SK-MEL-5 (cell line): ENCODE measurements at regions not wholly inside any gene's neighbourhood (a gene's known extent, or its start where the extent isn't known, plus 50 kb on each side); places are given as distances from the start of the nearest gene placed in this dataset.
"Not testable (repeated sequence)": the region's sequence is repeated elsewhere in the genome, so short reads cannot be mapped to it uniquely, and the experiment has no call there.

ENCODE experiments used
- DNase-seq: peaks from one replicate; pipeline ENCODE4 v3.0.0-alpha.2; 2016; ENCODE audit warnings: low read depth, low spot score
- in situ Hi-C: cut with HindIII; loops from 2 replicates; pipeline ENCODE4 v1.10.0; 2016; ENCODE audit warnings: low sequenced_read_pairs, high pct_unique_total_duplicates, low pct_unique_long_range_greater_than_20kb

DNA sequence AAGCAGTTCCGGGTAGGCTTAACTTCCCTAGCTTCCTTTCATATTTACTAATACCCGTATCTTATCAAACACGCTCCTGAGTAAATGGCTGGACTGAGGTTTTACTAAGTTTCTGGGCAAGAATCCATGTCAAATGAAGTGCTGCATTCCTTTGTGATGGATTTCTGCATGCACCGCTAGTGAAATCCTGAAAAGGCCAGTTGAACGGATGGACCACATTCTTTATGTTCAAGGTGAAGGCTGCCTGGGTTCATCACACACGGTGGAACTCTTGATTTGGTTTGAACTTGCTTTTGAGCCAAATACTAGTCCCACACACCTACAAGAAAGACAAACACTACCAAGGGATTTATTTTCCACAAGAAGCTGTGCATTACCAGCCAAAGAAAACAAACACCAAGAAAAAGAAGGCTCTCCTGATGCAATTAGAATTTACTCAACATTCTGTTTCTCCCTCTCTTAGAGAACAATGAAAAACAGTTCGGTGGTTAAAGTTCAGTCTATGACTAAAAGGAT, 255.0 kb upstream of the SEMA3C start:
- no peak for DNase-seq
- in situ Hi-C loops = no loop called here

DNA sequence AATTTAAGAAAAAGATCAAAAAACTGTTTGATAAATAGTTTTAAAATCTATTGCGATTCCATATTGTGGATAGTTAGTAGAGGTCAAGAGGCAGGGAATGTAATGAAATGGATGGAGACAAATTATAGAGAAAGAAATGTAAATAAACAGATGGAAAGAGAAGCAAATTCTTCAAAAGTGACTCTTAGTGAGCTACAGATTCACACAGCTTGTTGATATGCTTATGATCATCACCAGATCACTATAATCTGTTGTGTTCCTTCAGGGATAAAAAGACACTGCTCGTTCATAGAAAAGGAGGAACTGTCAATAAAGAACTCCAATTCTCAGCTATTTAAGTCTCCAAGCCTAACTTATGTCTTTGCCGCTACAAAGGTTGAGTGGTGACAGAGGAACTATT, 251.4 kb upstream of the SEMA3C start:
- no peak for DNase-seq
- in situ Hi-C loops = no loop called here

DNA sequence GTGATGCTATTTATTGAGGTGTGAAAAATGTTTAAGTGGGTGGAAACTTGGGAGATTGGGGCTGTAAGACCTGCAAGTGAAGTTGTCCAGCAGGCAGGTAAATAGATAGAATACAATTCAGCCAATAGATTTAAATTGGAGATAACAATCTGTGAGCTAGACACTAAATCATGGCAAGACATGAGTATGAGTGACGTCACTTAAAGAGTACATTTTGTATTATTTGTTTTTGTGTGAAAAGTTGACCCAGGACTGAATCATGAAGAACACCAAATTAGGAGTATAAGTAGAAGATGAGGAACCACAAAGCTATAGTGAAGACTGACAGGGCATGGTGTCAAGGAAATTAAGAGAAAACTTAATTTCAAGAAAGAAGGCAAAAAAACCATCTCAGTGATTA, 249.1 kb upstream of the SEMA3C start:
- in situ Hi-C loops = no loop called here
- DNase-seq = no peak

DNA sequence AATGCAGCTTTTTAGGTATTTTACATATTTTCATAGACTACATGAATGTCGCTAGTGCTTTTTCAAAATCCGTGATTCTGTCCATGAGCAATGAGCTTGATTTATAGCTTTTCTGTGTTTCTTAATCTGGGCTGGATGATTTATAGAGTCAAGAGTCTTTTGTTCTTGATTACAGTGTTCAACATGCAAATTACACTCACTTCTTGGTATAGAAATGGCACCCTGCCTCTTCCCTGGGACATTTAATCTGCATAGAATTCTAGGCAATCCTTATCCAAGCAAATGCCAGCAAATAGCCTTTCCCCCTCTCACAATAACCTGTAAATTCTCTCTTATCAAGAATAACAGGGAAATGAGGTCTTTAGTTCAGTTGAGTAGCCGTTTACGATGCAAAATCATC, 246.2 kb upstream of the SEMA3C start:
- in situ Hi-C loops = no loop called here
- no peak for DNase-seq

DNA sequence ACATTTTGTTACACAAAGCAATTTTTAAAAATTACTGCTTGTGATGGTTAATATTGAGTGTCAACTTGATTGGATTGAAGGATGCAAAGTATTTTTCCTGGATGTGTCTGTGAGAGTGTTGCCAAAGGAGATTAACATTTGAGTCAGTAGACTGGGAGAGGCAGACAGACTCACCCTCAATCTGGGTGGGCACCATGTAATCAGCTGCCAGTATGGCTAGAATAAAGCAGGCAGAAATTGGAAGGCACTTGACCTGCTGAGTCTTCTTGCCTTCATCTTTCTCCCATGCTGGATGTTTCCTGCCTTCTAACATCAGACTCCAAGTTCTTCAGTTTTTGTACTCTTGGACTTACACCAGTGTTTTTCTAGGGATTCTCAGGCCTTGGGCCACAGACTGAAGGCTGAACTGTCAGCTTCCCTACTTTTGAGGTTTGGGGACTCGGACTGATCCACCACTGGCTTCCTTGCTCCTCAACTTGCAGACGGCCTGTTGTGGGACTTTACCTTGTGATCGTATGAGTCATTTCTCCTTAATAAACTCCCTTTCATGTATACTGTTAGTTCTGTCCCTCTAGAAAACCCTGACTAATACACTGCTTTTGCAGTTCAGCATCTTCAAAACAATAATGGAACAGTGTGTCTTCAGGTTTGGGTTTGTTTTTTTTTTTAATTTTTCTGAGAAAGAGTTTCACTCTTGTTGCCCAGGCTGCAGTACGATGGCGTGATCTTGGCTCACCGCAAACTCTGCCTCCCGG, 244.1 kb upstream of the SEMA3C start:
- peak; percentile 45 for DNase-seq
- in situ Hi-C loops = no loop called here

DNA sequence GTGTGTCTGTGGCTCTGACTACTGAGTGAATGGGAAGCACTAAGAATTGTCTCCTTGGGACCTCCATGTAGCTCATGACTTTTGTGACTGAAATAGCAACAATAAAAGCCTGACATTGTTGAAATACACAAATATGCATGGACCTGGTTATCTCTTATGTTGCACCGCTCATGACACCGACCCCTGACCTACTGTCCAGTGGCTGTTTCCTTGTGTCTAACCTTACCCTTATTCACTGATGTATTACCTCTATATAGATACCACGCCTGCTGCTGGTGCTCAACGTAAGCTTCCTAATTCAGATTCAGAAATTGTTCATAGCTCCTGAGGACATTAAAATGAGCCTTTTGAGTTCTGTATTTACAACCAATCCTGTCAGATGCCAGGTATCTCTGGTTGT, 243.4 kb upstream of the SEMA3C start:
- in situ Hi-C loops = no loop called here

DNA sequence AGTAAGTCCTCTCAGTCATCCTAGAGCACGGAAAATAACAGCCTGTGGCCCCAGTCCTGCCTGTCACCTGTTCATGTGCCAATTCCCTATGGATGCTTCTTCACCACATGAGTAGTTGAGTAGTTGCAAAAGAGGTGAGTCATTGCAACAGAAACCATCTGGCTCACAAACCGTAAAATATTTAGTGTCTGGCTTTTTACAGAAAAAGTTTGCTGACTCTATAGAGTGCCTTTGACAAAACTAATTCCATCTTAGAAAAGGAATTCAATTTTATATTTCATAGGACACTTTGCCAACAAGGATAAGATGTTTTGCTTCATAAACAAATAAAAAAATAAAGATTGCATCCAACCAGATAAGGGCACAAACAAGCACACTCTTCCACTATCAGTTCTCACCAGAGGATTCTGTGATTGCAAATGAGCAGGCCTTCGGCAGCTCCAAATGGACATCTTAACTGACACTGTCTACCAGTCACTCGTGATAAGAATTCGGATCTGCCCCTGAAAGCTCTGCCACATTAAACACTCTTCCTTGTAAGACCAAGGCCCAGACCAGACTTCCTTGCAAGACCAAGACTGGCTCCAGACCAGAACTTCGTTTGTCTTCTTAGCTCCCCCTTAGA, 242.7 kb upstream of the SEMA3C start:
- in situ Hi-C loops = no loop called here
- DNase-seq = no peak

More for the DNA sequence above, 243.4 kb upstream of the SEMA3C start:
- no peak for DNase-seq

DNA sequence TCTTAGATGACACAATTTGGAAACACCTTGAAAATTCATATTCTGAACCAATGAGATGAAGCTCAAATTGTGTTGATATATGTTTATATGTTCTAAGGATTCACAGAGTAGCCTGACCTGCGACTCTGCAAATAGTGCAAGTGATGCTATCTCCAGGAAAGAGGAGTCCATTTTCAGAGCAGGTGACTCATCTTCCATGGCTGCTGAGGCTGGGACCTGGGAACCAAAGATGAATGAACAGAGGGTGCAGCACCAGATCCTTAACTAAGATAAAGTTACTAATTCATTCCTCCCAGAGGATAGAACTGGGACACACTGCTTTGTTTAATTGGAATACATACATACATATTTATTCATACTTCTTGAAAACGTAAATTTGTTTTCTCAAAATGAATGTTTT, 240.6 kb upstream of the SEMA3C start:
- DNase-seq = no peak

DNA sequence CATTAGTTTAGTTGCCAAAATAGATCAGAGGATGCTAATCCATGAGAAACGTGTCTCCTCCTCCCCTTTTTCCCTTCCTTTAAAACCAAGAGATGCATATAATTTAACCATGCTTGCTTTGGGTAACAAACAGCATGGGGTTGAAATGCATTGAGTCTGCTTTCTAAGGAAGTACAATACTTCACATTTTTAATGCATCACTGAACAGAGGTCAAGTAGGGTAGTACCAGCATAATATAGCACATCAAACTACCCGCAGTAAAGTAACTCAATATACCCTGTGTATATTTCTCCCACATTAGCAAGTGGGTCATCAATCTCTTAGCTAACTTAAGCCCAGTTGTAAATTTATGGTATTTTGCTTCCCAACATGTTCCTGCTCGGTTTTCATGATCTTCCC, 239.3 kb upstream of the SEMA3C start:
- in situ Hi-C loops = no loop called here
- DNase-seq = no peak

More for the DNA sequence above, 240.6 kb upstream of the SEMA3C start:
- in situ Hi-C loops = no loop called here

DNA sequence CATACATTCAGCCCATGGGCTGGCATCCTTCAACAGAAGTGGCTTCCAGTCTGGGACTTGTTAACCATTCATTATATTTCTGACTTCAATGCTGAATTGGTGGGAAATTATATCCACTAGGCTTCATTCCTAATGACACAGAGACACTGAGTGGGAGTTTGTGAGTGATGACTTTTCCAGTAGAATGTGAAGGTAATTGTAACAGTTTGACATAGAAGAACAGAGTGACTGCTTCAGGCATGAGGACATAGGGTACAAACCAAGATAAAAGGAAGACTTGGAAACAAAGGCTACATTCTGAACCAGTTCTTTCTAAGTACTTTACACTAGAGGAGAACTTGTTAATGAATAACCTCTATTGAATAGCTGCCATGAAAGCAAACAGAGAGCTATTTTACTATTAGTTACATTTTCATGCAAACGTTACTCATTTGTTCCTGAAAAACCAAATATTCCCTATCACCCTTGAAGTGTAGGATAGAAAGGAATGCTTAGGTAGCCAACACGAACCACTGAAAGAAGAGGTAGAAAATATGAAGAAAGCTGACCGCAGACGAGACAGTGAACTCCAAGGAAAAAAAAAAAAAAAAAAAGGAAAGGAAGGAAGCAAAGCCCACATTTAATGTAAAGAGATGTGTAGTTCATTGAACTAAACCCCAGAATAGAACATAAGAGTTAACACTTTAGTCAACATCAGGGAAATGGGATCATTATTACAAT, 237.0 kb upstream of the SEMA3C start:
- peak; percentile 98 for DNase-seq
- in situ Hi-C loops = no loop called here

DNA sequence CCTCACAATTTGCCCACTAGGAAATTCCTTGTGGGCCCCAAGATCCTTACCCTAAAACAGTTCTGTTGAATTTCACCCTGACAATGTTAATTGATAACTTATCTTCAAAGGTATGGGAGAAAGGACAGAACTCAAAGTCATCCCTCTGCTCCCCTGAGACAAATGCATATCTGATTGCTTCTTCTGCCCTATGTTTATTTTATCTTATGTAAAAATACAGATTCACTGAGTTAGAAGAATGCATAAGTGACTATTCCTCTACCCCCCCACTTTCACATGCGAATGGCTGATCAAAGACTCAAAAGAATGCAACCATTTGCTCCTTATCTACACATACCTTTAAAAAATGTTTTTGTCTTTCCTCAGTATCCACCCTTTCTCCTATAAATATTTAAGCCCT, 235.7 kb upstream of the SEMA3C start:
- no peak for DNase-seq
- in situ Hi-C loops = no loop called here

DNA sequence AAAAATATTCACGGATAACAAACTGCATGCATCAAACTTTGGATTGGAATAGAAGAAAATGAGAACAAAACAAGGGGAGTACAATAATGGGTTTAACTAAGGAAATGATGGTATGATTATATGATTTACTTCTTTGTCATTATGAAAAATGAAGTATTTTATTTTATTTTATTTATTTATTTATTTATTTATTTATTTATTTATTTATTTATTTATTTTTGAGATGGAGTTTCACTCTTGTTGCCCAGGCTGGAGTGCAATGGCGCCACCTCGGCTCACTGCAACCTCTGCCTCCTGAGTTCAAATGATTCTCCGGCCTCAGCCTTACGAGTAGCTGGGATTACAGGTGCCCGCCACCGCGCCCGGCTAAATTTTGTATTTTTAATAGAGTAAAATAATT, 234.1 kb upstream of the SEMA3C start:
- DNase-seq, in situ Hi-C loops: not testable (repeated sequence)

DNA sequence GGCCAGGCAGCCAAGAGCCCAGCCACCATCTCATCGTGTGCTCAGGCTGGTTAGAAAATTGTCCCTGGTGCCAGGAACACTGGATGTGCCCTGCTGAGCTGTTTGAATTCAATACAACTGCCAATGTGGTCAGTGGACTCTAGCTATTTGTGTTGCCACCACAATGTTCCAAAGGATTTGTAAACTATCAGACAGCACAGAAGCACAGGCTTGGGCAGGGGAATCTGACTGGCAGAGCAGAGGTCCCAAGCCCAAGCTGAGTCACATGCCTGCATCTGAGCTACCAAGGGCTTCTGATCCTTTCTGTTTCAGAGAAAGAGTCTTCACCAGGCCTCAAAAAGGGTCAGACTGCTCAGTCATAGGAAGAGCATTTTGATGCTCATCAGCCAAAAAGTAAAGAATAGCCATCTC, 232.1 kb upstream of the SEMA3C start:
- peak; percentile 46 for DNase-seq
- in situ Hi-C loops = no loop called here

DNA sequence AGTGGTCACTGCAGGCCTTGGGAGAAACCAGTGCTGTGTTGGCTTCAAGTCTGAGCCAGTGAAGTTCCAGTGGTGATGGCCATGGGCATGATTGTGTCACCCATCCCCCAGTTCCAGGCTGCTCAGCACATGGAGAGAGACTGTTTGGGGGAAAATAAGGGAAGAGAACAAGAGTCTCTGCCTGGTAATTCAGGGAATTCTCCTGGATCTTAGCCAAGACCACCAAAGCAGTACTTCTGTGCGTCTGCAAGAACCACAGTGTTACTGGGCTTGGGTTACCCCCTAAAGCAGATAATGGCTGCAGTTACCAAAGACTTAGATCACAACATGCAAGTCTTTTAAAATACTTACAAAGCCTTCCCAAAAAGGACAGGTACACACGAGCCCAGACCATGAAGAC, 225.0 kb upstream of the SEMA3C start:
- DNase-seq = no peak
- in situ Hi-C loops = no loop called here

DNA sequence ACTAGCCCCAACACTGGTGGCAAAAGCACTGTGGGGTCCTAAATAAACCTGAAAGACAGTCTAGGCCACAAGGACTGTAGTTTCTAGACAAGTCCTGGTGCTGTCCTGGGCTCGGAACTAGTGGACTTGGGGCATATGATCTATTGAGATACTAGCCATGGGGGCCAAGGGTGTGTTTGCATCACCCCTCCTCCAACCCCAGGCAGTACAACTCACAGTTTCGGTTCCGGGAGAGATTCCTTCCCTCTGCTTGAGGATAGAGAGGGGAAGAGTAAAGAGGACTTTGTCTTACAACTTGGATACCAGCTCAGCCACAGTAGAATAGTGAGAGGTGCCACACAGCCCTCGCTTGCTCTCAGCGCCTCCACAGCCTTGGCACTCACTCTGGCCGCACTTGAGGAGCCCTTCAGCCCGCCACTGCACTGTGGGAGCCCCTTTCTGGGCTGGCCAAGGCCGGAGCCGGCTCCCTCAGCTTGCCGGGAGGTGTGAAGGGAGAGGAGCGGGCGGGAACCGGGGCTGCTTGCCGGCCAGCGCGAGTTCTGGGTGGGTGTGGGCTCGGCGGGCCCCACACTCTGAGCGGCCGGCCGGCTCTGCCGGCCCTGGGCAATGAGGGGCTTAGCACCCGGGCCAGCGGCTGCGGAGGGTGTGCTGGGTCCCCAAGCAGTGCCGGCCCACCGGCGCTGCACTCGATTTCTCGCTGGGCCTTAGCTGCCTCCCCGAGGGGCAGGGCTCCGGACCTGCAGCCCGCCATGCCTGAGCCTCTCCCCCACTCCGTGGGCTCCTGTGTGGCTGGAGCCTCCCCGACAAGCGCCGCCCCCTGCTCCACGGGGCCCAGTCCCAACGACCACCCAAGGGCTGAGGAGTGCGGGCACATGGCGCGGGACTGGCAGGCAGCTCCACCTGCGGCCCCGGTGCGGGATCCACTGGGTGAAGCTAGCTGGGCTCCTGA, 222.7 kb upstream of the SEMA3C start:
- DNase-seq, in situ Hi-C loops: not testable (repeated sequence)

DNA sequence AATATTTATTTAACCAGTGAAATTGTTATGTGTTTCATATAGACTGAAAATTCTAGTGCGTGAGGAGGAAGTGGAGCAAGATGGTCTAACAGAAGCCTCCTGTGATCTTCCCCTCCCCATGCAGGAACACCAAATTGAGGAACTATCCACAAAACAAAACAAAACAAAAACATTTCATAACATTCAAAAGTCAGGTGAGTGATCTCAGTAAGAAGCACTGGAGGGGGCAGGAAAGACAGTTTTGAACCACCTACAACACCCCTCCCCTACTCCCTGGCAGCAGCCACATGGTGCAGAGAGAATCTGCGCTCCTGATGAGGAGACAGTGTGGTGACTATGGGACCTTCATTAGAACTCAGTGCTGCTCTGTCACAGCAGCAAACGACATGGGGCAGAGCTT, 221.9 kb upstream of the SEMA3C start:
- in situ Hi-C loops = no loop called here
- no peak for DNase-seq

DNA sequence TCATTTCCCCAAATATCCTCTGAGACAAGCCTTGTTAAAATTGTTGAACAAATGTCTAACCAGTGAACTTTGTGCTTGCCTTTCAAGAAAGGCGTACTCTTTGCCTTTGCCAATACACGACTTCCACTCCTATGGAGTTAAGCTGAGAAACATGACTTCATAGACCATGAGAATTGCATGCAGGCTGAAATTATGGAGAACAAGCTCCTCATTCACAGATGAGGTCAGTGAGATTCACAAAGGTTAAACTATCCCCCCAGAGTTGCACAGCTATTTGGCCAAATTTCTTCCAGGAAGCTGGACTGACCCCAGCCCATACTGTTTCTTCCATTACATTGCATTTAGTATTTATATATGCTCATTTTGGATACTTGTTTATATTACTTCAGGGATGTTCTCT, 221.4 kb upstream of the SEMA3C start:
- DNase-seq = peak; percentile 40
- in situ Hi-C loops = no loop called here

DNA sequence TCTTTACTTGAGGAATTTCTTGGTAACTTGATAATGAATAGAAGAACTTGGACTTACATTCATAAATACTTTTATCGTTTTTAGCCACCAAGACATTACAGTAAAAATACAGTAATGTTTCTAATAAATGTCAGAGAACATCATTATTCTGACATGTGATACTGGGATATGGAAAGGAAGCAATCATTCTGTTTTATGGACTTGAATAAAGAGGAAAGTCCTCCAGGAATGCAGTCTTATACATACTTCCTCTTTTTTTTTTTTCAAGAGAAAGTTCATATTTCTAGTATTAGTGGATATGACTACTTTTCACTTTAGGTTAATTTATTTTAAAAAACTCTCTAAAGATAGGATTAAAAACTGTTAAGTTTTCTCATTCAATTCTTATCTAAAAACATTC, 220.0 kb upstream of the SEMA3C start:
- in situ Hi-C loops = no loop called here
- no peak for DNase-seq
